Glutamatergic neuron (in vitro differentiated cells): ENCODE measurements at regions not wholly inside any gene's neighbourhood (a gene's known extent, or its start where the extent isn't known, plus 50 kb on each side); places are given as distances from the start of the nearest gene placed in this dataset.

Source experiments
- DNase-seq: peaks from one replicate; pipeline ENCODE4 v3.0.0; 2022
- H3K27ac Mint-ChIP-seq: one replicate; pipeline ENCODE4 v1.8.0; 2020; ENCODE audit warnings: mild to moderate bottlenecking, mixed read lengths, inconsistent platforms; ENCODE audit not compliant: unreplicated experiment
- H3K27me3 Mint-ChIP-seq: one replicate; pipeline ENCODE4 v1.8.0; 2020; ENCODE audit warnings: mild to moderate bottlenecking, moderate library complexity, mixed read lengths, inconsistent platforms; ENCODE audit not compliant: unreplicated experiment
- H3K36me3 Mint-ChIP-seq: one replicate; pipeline ENCODE4 v1.8.0; 2020; ENCODE audit warnings: mild to moderate bottlenecking, mixed read lengths, inconsistent platforms; ENCODE audit not compliant: unreplicated experiment
- H3K4me1 Mint-ChIP-seq: one replicate; pipeline ENCODE4 v1.8.0; 2020; ENCODE audit warnings: mild to moderate bottlenecking, low read depth, mixed read lengths, inconsistent platforms; ENCODE audit not compliant: unreplicated experiment
- H3K4me3 Mint-ChIP-seq: one replicate; pipeline ENCODE4 v1.8.0; 2020; ENCODE audit warnings: mild to moderate bottlenecking, mixed read lengths, inconsistent platforms; ENCODE audit not compliant: unreplicated experiment
- H3K9me3 Mint-ChIP-seq: one replicate; pipeline ENCODE4 v1.8.0; 2020; ENCODE audit warnings: mild to moderate bottlenecking, moderate library complexity, mixed read lengths, inconsistent platforms; ENCODE audit not compliant: unreplicated experiment
- CTCF ChIP-seq: fragments of 200-600 bp; sonication (generic); IDR thresholded peaks from one replicate; pipeline ENCODE4 v1.5.0; 2021; ENCODE audit not compliant: partially characterized antibody, unreplicated experiment

GRCh38 chr1:5720936-5721335 lies 271.3 kb downstream of the NPHP4 start:
- Mint-ChIP-seq H3K27ac (no peak overlapping the region), H3K4me3 (no peak overlapping the region), H3K9me3 (peaks cover 9% of the 10 kb centered on the region), H3K4me1 (no peaks in the 10 kb centered on the region), H3K36me3 (no peaks in the 10 kb centered on the region), H3K27me3 (peaks cover 1% of the 10 kb centered on the region)
- no peak for DNase-seq
- TF ChIP-seq CTCF = no peak

DNA sequence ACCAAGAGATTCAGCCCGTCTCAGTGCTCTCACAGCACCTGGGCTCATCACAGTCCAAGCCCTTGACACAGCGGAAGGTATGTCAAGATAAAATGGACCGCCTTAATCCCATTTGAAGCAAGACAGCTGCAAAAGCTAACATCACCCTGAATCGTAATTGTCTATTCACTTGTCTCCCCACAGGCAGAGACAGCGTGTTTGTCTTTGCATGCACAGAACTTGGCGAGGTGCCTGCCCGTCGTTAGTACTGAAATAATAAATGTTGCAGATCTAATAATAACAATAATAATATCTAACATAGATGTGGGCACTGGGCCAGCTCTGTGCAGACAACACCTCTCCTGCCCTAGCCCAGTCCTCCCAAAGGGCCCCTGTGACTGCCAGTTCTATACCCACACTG lies 271.7 kb downstream of the NPHP4 start:
- no peak overlapping the region for H3K4me3 Mint-ChIP-seq
- peaks cover 1% of the 10 kb centered on the region for H3K27me3 Mint-ChIP-seq
- TF ChIP-seq CTCF = no peak
- H3K4me1 Mint-ChIP-seq = no peaks in the 10 kb centered on the region
- no peaks in the 10 kb centered on the region for H3K36me3 Mint-ChIP-seq
- DNase-seq = no peak
- peaks cover 9% of the 10 kb centered on the region for H3K9me3 Mint-ChIP-seq
- no peak overlapping the region for H3K27ac Mint-ChIP-seq

DNA sequence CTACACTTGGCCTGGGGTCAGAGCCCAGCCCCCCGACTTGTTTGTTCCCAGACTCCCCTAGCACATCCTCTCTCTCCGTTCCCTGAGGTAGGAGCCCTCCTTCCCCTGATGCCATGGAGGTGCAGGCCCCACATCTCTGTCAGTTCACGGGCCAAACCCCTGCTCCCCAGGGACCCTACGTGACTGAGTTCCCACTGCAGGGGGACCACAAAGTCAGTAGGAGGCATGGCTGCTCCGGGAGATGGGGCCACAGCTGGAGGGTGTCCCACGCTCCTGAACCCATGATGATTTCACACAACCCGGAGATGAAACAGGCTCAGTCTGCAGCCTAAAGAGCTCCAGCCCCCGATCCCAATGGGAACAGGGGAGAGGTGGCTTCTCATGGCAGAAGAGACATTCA lies 272.2 kb downstream of the NPHP4 start:
- Mint-ChIP-seq H3K27ac (no peak overlapping the region), H3K36me3 (no peaks in the 10 kb centered on the region), H3K4me1 (no peaks in the 10 kb centered on the region), H3K9me3 (peaks cover 11% of the 10 kb centered on the region), H3K4me3 (no peak overlapping the region), H3K27me3 (peaks cover 1% of the 10 kb centered on the region)
- no peak for TF ChIP-seq CTCF
- no peak for DNase-seq

DNA sequence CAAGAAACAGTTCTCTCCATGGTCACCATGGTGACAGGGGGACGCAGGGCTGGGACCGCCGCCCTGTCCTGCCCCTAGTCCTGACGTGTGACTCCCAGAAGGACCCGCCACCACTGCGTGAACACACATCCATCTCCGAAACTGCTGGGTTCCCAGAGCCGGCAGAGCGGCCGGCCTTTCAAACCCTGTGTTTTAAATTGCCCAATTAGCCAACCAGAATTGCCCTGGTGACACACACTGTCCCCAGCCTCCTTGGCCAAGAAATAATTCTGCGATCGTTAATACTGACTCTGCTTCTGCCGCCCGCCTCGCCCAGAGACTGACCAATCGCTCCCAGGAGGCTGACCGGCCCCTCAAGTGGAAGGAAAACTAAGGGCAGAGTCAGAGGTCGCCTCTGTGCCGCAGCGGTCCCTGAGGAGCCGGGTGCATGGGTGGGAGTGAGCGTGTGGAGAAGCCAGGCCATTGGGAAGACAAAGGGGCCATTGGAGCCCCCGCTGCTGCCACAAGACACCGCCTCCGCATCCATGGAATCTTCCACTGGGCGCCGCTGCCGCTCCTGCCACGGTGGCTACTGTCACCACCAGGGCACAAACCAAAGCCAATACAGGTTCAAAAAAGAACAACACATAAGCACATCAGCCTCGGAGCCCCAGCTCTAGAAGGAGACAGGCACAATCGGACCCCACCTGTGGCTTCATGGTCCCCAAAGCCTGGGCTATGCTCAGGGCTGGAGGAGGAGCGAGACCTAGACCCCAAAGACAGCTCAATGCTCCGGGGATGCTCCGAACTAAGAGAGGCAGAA lies 273.2 kb downstream of the NPHP4 start:
- H3K27me3 Mint-ChIP-seq = peaks cover under 1% of the 10 kb centered on the region
- H3K36me3 Mint-ChIP-seq = no peaks in the 10 kb centered on the region
- TF ChIP-seq CTCF = no peak
- H3K9me3 Mint-ChIP-seq = peaks cover 14% of the 10 kb centered on the region
- no peak overlapping the region for H3K27ac Mint-ChIP-seq
- H3K4me1 Mint-ChIP-seq = no peaks in the 10 kb centered on the region
- H3K4me3 Mint-ChIP-seq = no peak overlapping the region
- DNase-seq = no peak

GRCh38 chr1:5717031-5717682 lies 275.1 kb downstream of the NPHP4 start:
- peaks cover 11% of the 10 kb centered on the region for H3K9me3 Mint-ChIP-seq
- no peak for DNase-seq
- H3K4me1 Mint-ChIP-seq = no peaks in the 10 kb centered on the region
- no peaks in the 10 kb centered on the region for H3K36me3 Mint-ChIP-seq
- no peak for TF ChIP-seq CTCF
- H3K4me3 Mint-ChIP-seq = no peak overlapping the region
- H3K27me3 Mint-ChIP-seq = no peaks in the 10 kb centered on the region
- no peak overlapping the region for H3K27ac Mint-ChIP-seq
